Panc1 (cell line): ENCODE measurements at regions not wholly inside any gene's neighbourhood (a gene's known extent, or its start where the extent isn't known, plus 50 kb on each side); places are given as distances from the start of the nearest gene placed in this dataset.

ENCODE experiments used
- ATAC-seq: fragments of 200-7000 bp; cut with Tn5 transposase; 2 replicates; pipeline ENCODE4 v1.9.1; 2020; ENCODE audit warnings: mild to moderate bottlenecking, moderate library complexity
- BruUV-seq: library from RNA; stranded (reverse); fragments of 400-500 nt; replicated peaks from 2 replicates; lab custom pipeline; 2021; lab: Mats Ljungman, UMichigan
- CTCF ChIA-PET: fragments of 300-600 bp; sonication (Branson Sonifier 250); formaldehyde crosslinking; loops from one replicate; lab custom pipeline; 2022; ENCODE audit warnings: antibody characterized with exemption; lab: Charles Lee
- POLR2A ChIA-PET: fragments of 300-600 bp; sonication (Branson Sonifier 250); formaldehyde crosslinking; loops from one replicate; lab custom pipeline; 2022; ENCODE audit warnings: antibody characterized with exemption; lab: Charles Lee
- DNase-seq: peaks from one replicate; pipeline ENCODE4 v3.0.0-alpha.2; 2010; ENCODE audit warnings: low read depth, low spot score
- H3K27ac ChIP-seq: 2 replicates; pipeline ENCODE4 v1.5.1; 2011; ENCODE audit warnings: mild to moderate bottlenecking, low read length, inconsistent platforms
- H3K27me3 ChIP-seq: fragments of 200-500 bp; sonication (Bioruptor generic); 2 replicates; pipeline ENCODE4 v1.6.0; 2014; ENCODE audit warnings: low read length, inconsistent platforms; ENCODE audit not compliant: control insufficient read depth, insufficient read depth
- H3K36me3 ChIP-seq: fragments of 200-500 bp; sonication (Bioruptor generic); 2 replicates; pipeline ENCODE4 v1.5.1; 2014; ENCODE audit warnings: inconsistent platforms, mild to moderate bottlenecking, low read length, moderate library complexity; ENCODE audit not compliant: control insufficient read depth, insufficient read depth
- H3K4me1 ChIP-seq: 2 replicates; pipeline ENCODE4 v1.5.1; 2011; ENCODE audit warnings: inconsistent platforms, mild to moderate bottlenecking, low read length, moderate library complexity; ENCODE audit not compliant: control insufficient read depth, insufficient read depth
- H3K4me3 ChIP-seq, 2 experiments: 2 replicates each; pipeline ENCODE4 v1.5.1; 2011 to 2012; ENCODE audit warnings: low read depth in 2 of 2, low read length in 2 of 2, mild to moderate bottlenecking in 2 of 2, inconsistent platforms in 1 of 2, moderate library complexity in 1 of 2
- H3K9me3 ChIP-seq: fragments of 200-500 bp; sonication (Bioruptor generic); 2 replicates; pipeline ENCODE4 v1.5.1; 2014; ENCODE audit warnings: low read depth, mild to moderate bottlenecking, inconsistent platforms, low read length, moderate library complexity; ENCODE audit not compliant: control insufficient read depth, insufficient read depth
- CTCF ChIP-seq: fragments of 450-650 bp; IDR thresholded peaks from 2 replicates; pipeline ENCODE4 v1.5.1; 2017; ENCODE audit warnings: mild to moderate bottlenecking
- POLR2AphosphoS5 ChIP-seq: IDR thresholded peaks from 2 replicates; pipeline ENCODE4 v1.6.1; 2012; ENCODE audit warnings: mild to moderate bottlenecking, low read depth, low read length, moderate library complexity
- REST ChIP-seq, 2 experiments: IDR thresholded peaks; 2 replicates each; pipeline ENCODE4 v1.6.1; 2011 to 2012; ENCODE audit warnings: low read depth in 2 of 2, control low read depth in 1 of 2, low read length in 1 of 2, mild to moderate bottlenecking in 1 of 2, moderate library complexity in 1 of 2; ENCODE audit not compliant: insufficient read depth in 1 of 2
- SIN3A ChIP-seq: IDR thresholded peaks from 2 replicates; pipeline ENCODE4 v1.6.1; 2012; ENCODE audit warnings: low read depth, mild to moderate bottlenecking, low read length, moderate library complexity, borderline replicate concordance; ENCODE audit not compliant: insufficient read depth
- TCF7L2 ChIP-seq: IDR thresholded peaks from 2 replicates; pipeline ENCODE4 v1.6.1; 2011; ENCODE audit warnings: mild to moderate bottlenecking, low read depth, low read length, inconsistent platforms
- in situ Hi-C: cut with HindIII; loops from 2 replicates; pipeline ENCODE4 v1.10.0; 2016; ENCODE audit warnings: low sequenced_read_pairs, low pct_unique_long_range_greater_than_20kb
- intact Hi-C: fragments of 100-400 bp; cut with micrococcal nuclease; formaldehyde crosslinking; loops from one replicate; pipeline ENCODE4 v1.10.0; 2022; ENCODE audit not compliant: unreplicated experiment

GRCh38 chr6:87979737-87980136, 67.9 kb upstream of the SPACA1 start:
- Histone ChIP-seq H3K36me3 (no peaks in the 10 kb centered on the region), H3K27ac (no peak overlapping the region), H3K27me3 (no peaks in the 10 kb centered on the region), H3K4me1 (no peaks in the 10 kb centered on the region), H3K4me3 (no peak overlapping the region), H3K9me3 (no peaks in the 10 kb centered on the region)
- ATAC-seq (no peak), DNase-seq (no peak)
- TF ChIP-seq TCF7L2 (no peak), POLR2AphosphoS5 (no peak), CTCF (no peak), SIN3A (no peak), REST (IDR thresholded peaks at IDR 0.05; ENCODE audit: insufficient read depth in 1 of 2, low read depth in 2 of 2, low read length in 1 of 2) (no peak)
- ChIA-PET CTCF (no interaction called here), POLR2A (interaction anchor here (0.5 kb wide), 1 partner anchor 32 kb away, joined by 3 read pairs; no protein-coding TSS in a partner anchor)
- BruUV-seq, result no TSS peak
- in situ Hi-C loops, result no loop called here
- intact Hi-C loops, result no loop called here

- H3K27me3 ChIP-seq, result no peaks in the 10 kb centered on the region
- in situ Hi-C loops (no loop called here), intact Hi-C loops (no loop called here)
- no peaks in the 10 kb centered on the region for H3K36me3 ChIP-seq
- BruUV-seq, result no TSS peak
- no peak overlapping the region for H3K27ac ChIP-seq
- TF ChIP-seq REST (IDR thresholded peaks at IDR 0.05; ENCODE audit: insufficient read depth in 1 of 2, low read depth in 2 of 2, low read length in 1 of 2) (no peak), SIN3A (no peak), TCF7L2 (no peak), POLR2AphosphoS5 (no peak)
- no peaks in the 10 kb centered on the region for H3K9me3 ChIP-seq
- ATAC-seq (no peak), DNase-seq (no peak)
- no peaks in the 10 kb centered on the region for H3K4me1 ChIP-seq
- CTCF ChIA-PET, result no interaction called here
- H3K4me3 ChIP-seq, result no peak overlapping the region
- POLR2A ChIA-PET, result no interaction called here
Observed at GRCh38 chr6:87976616-87977015, 71.0 kb upstream of the SPACA1 start.
